Left ventricle myocardium inferior (tissue), 1 donor: ENCODE measurements at regions not wholly inside any gene's neighbourhood (a gene's known extent, or its start where the extent isn't known, plus 50 kb on each side); places are given as distances from the start of the nearest gene placed in this dataset.

Experiments used
- DNase-seq: peaks from one replicate; pipeline ENCODE4 v3.0.0-alpha.2; 2020
- H3K27ac ChIP-seq: fragments of 200-600 bp; replicated peaks from 2 replicates; pipeline ENCODE4 v1.8.0; 2021
- H3K27me3 ChIP-seq: fragments of 200-600 bp; 2 replicates; pipeline ENCODE4 v1.8.0; 2021; ENCODE audit warnings: low read depth
- H3K36me3 ChIP-seq: fragments of 200-600 bp; 2 replicates; pipeline ENCODE4 v1.8.0; 2021
- H3K4me1 ChIP-seq: fragments of 200-600 bp; 2 replicates; pipeline ENCODE4 v1.8.0; 2021
- H3K4me3 ChIP-seq: fragments of 200-600 bp; 2 replicates; pipeline ENCODE4 v1.8.0; 2021; ENCODE audit warnings: mild to moderate bottlenecking, moderate library complexity
- H3K9me3 ChIP-seq: fragments of 200-600 bp; replicated peaks from 2 replicates; pipeline ENCODE4 v1.8.0; 2021
- CTCF ChIP-seq: fragments of 200-600 bp; IDR thresholded peaks from 2 replicates; pipeline ENCODE4 v1.8.0; 2021; ENCODE audit warnings: antibody characterized with exemption, mild to moderate bottlenecking, borderline replicate concordance
- intact Hi-C: fragments of 100-400 bp; cut with micrococcal nuclease; formaldehyde crosslinking; loops from one replicate; pipeline ENCODE4 v1.11.0; 2022
- donor health status: DM: no; HTN: yes; CAD: no; lungs with severe emphysema.

DNA sequence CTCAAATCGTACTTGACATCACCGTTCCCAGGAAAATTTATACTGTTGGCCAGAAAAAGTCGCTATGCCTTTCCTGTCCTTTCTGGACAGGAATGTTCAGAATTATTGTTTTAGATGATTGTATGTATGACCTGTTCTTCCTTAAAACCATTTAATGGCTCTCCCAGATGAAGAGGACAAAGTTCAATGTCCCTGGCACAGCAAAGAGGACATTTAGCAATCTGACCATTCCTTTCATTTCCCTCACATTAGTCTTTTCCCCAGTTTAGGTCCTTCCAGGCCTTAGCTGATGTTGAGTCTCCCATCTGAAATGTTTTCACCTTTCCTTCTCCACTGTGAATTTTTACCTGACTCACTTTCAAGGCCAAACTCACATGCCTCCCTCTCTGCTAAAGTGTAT lies 938.9 kb downstream of the CDH11 start:
- DNase-seq, result no peak
- Histone ChIP-seq H3K36me3 (peaks cover 5% of the 10 kb centered on the region), H3K4me3 (no peak overlapping the region), H3K27me3 (no peaks in the 10 kb centered on the region), H3K9me3 (peaks cover 9% of the 10 kb centered on the region), H3K4me1 (peaks cover 6% of the 10 kb centered on the region), H3K27ac (peak overlapping the region; percentile 59)
- TF ChIP-seq CTCF, result no peak
- intact Hi-C loops, result loop anchor here (10.0 kb wide), 1 partner anchor 62 kb away; no protein-coding TSS in a partner anchor

DNA sequence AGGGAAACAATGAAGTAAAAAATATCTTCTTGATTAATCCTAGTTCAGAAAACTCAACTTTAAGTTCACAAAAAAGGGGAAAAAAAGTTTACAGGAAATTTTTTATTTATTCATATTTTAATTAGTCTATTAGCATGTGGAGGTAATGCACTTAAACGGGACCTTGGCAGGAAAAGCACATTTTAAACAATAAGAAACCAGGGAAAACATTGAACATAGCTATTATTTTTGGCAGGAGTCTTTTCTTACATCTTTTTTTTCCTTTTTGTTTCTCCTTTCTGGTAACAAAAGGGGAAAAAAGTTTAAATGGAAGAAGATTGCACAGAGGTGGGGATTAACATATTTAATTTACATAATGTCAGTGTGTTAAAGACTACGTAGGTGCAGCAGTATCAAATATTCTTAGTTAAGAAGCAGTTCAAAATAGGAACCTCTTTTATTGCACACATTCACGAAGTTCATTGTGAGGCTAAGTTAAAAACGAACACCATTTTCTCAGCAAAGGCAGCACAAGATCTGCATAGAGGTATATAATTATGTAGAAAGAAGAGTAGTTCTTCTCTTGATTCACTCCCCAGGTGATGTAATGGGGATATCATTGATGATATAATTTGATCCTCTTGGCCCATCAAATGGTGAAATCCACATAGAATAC lies 940.5 kb downstream of the CDH11 start:
- Histone ChIP-seq H3K4me3 (no peak overlapping the region), H3K27ac (no peak overlapping the region), H3K27me3 (no peaks in the 10 kb centered on the region), H3K36me3 (peaks cover 5% of the 10 kb centered on the region), H3K9me3 (peaks cover 20% of the 10 kb centered on the region), H3K4me1 (peaks cover 6% of the 10 kb centered on the region)
- intact Hi-C loops, result loop anchor here (10.0 kb wide), 1 partner anchor 63 kb away; no protein-coding TSS in a partner anchor
- DNase-seq, result no peak
- no peak for TF ChIP-seq CTCF

- Histone ChIP-seq H3K36me3 (peaks cover 5% of the 10 kb centered on the region), H3K4me1 (no peaks in the 10 kb centered on the region), H3K9me3 (peaks cover 20% of the 10 kb centered on the region), H3K27ac (no peak overlapping the region), H3K4me3 (no peak overlapping the region), H3K27me3 (no peaks in the 10 kb centered on the region)
- intact Hi-C loops, result loop anchor here (10.0 kb wide), 1 partner anchor 64 kb away; no protein-coding TSS in a partner anchor
- TF ChIP-seq CTCF, result no peak
- no peak for DNase-seq
These were observed 941.5 kb downstream of the CDH11 start for GRCh38 chr16:64180136-64180900.

DNA sequence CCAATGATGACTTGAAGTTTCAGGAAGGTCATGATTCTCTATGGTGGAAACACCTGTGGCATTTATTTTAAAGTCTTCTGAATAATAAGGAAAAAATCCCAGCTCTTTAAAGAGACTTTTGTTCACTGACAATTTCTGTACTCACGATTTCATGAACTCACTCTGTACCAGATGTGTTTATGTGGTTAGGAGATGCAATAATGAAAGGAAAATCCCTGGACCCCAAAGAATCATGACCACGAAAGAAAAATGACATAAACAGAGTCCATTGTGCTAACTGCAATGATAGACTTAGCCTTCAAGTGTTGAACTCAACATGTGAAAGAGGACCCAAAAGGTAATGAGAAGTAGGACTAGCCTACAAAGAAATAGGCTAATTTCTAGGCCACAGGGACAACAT lies 947.5 kb downstream of the CDH11 start:
- no peak for TF ChIP-seq CTCF
- Histone ChIP-seq H3K27me3 (no peaks in the 10 kb centered on the region), H3K27ac (no peak overlapping the region), H3K36me3 (peaks cover 5% of the 10 kb centered on the region), H3K4me1 (peaks cover 4% of the 10 kb centered on the region), H3K9me3 (peaks cover 20% of the 10 kb centered on the region), H3K4me3 (no peak overlapping the region)
- DNase-seq, result no peak
- intact Hi-C loops, result no loop called here

DNA sequence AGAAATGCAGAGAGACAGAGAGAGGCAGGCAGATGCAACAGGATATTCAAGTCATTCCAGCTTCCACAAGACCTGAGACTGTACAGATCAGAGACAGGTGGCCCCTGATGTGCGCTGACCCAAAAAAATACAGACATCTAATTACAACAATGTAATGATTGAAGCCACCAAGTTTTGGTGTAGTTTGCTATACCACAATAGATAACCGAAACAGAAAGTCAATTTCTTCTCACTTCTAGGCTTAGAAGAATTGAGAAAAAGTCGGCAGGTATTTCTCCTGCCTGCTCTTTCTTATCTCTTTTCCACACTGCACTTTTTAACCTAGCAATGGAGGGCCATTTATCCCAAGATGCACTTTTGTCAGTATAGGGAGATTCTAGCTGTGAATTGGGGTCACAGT lies 949.2 kb downstream of the CDH11 start:
- no peaks in the 10 kb centered on the region for H3K36me3 ChIP-seq
- H3K9me3 ChIP-seq, result peaks cover 8% of the 10 kb centered on the region
- H3K4me3 ChIP-seq, result no peak overlapping the region
- no peak for DNase-seq
- no peak for TF ChIP-seq CTCF
- intact Hi-C loops, result no loop called here
- H3K27me3 ChIP-seq, result no peaks in the 10 kb centered on the region
- H3K4me1 ChIP-seq, result peaks cover 4% of the 10 kb centered on the region
- H3K27ac ChIP-seq, result no peak overlapping the region
